Activated CD4-positive, alpha-beta T cell treated with anti-CD3 and anti-CD28 coated beads for 48 hours (primary cell): ENCODE measurements at regions not wholly inside any gene's neighbourhood (a gene's known extent, or its start where the extent isn't known, plus 50 kb on each side); places are given as distances from the start of the nearest gene placed in this dataset.

Experiments used
- DNase-seq: peaks from one replicate; pipeline ENCODE4 v3.0.0-alpha.2; 2020

DNA sequence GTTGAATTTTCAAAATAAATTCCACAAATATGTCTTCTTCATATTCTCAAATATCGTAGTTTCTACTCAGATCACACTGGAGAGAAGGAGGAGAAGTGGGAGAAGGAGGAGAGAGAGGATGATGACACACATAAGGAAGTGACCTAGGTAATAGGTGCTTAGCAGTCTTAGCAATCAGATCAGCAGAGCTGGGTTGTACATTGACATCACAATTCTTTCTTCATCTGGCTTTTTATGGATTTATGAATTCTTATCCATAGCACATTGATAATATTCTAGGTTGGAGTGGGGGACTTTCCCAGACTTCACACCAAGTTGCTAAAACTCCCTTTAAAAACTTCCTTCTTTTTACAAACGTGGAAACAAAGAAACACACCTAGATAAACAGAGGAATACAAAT, 86.9 kb downstream of the FGF9 start:
- no peak for DNase-seq

DNA sequence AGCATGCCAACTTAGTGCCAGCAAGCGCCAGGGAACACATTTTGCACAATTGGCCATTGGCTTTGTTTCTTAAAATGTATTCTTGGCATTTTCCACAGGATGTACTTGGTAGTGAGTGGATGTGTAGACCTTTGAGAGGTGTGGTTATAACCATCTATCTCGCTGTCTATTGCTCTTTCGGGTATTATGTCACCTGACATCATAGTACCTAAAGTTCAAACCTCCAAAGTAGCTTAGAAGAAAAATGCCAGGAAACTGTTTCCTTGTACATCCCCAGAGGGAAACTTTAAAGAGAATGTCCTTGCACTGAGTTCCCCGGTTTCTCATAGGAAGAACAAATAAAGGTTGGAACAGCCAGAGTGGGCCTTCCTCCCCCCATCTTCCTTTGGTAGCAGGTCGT, 87.6 kb downstream of the FGF9 start:
- DNase-seq, result no peak

DNA sequence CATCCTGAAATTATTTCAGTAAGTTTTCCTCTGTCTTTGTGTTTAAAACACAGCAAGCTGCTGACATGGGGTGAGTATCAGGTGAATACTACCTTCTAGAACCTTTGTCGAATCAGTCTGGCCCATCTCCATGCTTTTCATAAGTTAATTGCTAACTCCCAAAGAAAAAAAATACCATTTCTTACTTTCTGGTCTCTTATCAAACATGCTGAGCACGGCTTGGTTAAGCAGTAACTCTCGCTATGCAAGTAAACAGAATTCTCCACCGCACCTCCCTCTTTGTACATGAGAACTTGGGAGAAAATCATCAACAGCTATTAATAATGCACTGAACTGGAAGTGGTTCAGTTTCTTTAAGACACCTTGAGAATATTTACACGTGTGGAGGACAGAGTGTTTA, 88.6 kb downstream of the FGF9 start:
- no peak for DNase-seq

DNA sequence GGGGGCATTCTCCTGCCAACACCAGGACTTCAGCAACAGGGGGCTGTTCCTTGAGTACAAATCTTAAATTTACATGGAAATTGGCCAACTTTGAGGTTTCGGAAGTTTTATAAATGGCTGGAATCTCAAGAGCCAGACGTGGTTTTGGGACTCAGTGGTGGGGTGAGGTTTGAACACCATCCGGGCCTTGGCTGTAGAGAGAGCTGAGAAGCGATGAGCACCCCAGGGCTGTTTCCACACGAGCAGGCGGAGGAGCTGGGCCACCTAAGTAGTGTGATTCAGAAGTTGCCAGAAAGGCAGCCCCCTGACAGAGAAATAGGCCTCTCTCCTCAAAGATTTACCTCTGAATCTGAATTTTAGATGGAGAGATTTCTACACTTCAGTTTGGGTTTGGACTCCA, 89.0 kb downstream of the FGF9 start:
- no peak for DNase-seq

DNA sequence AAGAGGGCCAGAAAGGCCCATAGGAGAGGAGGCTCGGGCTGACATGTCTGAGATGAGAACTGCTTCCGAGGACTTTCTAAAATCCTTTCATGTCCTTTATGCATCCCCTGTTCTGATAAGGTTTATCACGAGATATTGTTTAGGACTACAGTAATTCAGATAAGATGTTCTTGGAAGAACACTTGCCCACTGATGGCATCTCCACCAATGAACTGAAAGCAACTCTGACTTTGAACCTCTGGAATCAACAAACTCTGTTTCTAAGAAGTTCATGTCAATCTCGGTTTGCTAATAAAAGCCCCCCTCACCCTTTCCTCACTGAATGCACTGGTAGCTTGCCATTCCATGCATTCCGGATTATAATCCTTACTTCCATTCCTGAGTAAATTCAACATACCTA, 90.9 kb downstream of the FGF9 start:
- DNase-seq, result no peak

DNA sequence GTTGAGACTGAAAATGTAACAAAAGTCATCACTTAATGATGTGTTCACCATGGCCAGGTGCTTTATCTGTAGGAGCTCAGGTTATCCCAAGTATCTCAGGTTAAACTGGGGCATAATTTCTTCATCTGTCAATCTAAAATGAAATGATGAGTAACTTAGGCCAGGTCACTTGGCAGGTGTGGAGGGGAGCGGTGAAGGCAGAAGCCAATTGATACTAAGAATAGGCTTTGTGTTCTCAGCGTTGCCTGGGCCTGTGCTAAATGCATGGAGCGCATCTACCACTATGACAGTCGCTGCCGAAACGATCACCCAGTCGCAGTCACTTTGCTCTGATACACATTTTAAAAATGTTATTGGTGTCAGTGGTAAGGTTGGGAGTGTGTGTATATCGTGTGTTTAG, 91.6 kb downstream of the FGF9 start:
- DNase-seq, result no peak

DNA sequence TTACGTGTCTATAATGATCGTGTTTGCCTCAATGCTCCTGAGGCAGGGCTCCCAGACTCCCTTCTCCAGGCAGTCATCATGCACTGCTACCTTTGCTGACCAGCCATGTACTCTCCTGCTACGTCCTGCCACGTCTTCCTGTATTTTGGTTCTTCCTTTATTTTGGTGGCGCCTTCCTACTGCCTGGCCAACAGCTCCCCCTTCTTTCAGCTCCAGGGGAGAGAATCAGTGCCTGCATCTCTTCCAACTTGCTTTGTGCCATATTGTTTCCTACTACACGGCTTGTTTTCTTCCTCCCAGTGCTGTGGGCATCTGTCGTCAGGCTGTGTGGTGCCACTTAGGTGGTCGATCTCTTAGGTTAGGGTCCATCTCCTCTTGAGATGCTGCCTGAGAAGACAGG, 96.2 kb downstream of the FGF9 start:
- no peak for DNase-seq

DNA sequence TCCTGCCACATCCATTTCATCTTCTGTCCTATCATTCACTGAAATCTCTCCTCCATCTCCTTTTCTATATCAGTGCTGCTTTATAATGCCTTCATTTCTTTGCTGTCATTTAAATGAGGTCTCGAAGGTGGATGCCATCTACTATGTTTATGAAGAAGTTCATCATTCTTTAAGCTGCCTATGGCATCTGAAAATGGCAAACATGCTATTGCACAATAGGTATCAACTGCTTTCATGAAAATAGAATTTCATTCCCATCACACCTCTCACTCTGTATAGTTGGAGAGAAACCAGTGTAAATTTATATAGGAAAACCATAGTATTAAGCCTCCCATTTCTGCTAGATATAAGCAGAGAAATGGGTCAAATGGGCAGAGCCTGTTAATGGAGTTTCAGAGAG, 100.2 kb downstream of the FGF9 start:
- no peak for DNase-seq

DNA sequence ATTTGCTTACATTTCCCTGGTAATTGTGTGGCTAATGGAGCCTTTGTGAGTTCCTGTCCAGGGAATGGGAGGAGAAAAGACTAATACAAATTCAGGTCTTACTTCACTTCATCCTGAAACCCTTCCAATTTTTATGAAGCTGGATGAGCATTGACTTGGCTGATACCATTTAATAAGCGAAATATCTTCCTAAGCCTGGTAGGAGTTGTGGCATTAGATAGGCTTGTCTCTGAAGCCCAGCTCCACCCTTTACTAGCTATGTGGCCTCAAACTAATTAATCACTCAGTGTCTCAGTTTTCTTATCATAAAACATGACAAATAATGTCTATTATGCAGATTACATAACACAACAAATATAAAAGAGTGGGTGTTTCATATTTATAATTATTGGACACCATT, 106.3 kb downstream of the FGF9 start:
- no peak for DNase-seq

DNA sequence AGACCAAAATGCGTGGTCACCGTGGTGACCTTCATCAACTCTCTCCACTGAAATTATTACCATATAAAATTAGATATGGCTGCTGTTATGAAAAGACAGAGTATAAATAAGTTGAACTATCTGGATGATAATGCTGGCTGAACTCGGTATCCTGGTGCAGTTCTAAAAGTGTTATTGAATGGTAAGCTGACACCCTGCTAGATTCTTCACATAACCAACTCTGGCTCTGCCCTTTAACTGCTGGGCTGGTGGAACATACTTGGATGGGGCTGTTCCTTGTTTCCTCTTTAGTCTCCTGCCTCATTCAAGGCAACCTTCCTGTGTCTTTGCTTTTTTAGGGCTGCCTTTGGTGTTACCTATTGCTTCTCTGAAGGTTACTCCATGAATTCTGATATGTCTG, 106.9 kb downstream of the FGF9 start:
- DNase-seq, result no peak

DNA sequence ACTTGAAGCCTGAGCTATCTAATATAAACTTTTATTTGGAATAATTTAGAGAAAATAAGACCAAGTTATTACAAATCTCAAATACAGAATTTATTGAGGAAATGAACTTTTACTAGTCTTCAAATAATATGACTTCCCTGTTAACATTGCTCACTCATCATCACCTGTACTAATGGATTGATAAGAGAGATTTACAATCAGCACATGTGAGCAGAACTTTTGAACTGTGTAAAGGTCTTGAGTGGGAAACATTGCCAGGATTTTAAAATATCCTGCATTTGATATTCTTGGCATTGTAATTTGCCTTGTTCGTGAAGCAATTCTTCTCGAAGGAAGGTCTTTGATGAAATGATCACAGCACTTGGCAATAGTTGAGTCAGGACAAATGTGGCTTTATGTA, 111.9 kb downstream of the FGF9 start:
- DNase-seq, result no peak

DNA sequence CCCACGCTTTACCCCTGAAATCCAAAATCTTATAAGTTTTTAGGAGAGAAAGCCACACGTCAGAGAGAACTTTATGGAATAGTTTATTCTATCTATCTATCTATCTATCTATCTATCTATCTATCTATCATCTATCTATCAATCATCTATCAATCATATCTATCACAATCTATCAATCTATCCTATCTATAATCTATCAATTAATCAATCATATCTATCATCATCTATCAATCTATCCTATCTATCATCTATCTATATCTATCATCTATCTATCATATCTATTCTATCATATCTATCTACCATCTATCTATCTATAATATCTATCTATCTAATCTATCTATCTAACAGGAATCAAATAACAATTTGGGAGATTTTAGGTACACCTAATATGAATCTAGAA, 115.1 kb downstream of the FGF9 start:
- DNase-seq, result no peak

DNA sequence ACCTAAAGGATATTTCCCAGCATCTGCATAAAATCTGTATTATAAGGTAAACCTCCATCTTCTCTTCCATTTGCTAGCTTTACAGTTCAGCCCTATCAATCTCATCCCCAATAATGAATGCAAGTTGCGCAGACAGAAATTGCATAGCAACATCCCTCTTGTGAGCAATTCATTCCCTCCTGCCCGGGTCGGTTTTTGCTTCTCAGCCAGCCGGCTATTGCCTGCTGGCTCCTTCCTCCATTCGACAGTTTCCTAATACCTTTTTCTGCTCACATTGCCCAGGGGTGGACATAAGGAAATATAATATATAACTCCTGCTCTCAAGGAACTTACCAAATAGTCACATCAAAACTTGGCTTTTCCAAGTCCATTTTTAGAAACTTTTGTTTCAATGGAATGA, 125.2 kb downstream of the FGF9 start:
- no peak for DNase-seq

DNA sequence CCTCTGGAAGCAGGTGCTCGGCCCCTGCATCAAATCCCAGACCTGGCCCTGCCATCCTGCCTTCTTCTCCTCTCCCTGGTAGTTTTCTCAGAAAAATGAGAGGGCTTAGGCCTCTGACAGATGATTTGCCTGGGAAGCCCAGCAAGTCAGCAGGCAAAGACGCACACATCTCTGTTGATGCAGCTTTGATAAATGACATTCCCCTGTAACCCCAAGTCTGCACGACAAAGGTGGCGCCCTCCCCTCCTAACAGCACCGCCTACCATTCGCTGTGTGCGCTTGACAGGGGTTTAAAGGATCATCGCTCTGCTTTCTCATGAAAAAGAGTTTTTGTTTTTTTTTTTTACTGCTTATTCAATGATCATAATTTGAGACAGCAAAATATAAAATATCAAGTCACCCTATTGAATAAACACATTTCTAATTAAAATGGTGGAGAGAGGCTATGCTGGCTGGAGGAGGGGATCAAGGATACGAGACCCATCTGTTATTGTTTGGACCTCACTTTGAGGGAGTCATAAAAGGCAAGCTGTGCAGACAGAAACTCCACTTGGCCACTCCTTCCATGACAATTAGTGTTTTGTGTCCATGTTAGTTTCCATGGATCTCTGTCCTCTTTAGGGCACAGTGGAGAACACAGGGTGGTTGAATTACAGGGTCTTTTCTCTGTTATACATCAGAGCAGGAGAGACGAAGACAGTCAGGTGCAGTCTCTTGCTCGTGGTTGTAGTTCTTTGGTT, 126.1 kb downstream of the FGF9 start:
- no peak for DNase-seq

DNA sequence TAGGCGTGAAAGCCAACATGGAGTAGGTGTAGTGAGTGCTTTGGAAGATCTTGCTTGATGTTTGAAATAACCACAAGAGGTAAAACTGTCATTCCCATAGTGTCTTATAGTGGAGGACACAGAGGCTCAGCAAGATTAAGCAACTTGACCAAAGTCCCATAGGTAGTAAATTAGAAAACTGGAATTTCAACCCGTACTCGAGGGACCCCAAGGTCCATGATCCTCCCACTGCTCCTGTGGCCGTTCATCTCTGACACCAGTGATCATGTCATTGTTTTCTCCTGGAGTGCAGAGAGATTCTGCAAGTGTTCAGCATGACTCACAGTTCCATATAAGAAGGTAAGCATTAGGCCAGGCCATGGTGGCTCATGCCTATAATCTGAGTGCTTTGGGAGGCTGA, 126.9 kb downstream of the FGF9 start:
- DNase-seq, result no peak

DNA sequence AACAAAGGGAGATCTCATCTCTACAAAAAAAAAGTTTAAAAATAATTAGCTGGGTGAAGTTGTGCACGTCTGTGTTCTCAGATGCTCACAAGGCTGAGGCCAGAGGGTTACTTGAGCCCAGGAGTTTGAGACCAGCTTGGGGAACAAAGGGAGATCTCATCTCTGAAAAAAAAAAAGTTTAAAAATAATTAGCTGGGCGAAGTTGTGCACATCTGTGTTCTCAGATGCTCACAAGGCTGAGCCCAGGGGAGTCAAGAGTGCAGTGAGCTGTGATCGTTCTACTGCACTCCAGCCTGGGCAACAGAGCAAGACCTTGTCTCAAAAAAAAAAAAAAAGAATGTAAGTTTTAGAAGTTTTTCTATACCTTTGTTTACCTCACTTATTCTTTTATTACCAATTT, 127.3 kb downstream of the FGF9 start:
- no peak for DNase-seq

DNA sequence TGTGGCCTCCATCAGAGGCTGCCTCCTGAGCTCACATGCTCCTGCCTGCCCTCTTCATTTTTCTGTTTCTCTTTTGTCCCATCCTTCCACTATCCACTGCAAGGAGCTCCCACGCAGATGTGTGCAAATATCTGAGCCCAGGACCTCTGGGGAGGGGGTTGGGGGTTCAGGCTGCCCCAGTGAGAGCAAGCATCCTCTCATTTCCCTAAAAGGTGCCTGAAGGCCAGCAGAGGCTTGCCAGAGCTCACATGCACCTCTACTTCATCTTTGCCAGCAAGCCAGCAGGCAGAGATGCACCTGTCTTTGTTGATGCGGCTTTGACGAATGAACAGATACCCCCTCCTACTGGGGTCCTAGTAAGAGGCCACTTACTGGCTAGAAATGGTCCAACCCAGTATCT, 128.8 kb downstream of the FGF9 start:
- DNase-seq, result no peak

DNA sequence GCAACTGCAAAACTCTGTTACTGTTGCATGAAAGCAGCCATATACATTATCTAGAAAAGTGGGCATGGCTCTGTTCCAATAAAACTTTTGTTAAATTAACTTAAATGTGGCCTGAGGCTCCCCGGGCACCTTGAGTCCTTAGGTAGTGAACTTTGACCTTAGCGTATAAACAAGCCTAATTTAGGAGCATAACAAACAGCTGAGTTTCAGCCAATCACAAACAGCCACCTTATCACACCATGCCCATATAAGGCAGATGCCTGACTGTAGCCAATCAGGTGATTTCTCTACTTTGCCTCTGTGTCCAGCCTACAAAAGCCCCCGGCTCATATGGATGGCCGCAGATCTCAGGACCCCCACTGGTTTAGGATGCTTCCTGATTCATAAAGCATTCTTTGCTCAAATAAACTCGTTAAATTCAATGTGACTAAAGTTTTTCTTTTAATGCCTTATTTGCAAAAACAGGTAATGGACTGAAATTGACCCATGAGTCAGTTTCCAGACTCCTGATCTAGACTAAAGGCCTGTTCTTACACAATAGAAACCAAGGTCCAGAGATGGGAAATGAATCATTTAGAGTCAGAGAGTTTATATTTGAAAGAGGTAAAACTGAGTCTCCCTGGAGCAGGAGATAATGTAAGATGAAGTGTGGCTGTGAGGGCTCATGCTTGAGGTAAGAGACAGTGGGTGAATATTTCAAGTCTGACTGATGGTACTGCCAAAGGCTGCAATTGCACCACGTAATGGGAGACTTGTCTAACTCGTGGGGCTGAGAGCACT, 130.2 kb downstream of the FGF9 start:
- DNase-seq, result no peak

DNA sequence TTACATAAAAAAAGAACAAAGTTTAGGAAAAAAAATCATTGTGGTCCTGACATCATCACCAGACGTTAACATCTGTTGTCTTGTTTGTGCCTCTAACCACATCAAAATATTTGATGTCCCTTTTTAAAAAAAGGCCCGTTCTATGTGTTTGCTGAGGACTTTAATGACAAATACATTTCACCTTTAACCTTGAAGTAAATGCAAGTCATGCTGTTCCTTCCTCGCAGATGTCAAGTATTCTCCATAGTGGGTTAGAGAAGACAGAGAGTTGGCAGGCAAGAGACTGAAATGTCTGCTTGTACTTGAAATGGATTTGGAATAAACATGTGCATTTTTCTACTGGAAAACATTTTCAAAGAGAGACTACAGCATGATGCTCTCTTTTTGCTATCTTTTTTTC, 134.9 kb downstream of the FGF9 start:
- no peak for DNase-seq

DNA sequence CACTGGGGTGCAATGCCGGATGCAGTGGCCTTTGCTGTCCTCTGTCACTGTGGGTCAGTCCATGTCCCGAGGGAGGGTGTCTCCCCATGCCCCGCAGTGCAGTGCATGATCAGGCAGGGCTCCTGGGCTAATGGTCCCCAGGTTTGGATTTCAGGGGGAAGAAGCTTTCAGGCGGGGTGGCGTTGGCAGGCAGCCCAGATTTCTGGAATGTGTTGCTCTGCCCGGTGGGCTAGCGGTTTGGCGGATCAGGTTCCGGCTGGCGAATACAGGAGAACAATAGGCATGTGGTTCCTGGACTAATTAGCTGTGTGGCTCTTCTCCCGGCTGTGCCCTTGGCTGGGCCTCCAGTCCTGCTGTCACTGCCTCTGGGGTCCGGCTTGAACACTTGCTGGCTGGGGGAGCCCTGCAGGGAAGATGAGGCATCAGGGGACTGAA, 141.3 kb downstream of the FGF9 start:
- DNase-seq, result no peak

DNA sequence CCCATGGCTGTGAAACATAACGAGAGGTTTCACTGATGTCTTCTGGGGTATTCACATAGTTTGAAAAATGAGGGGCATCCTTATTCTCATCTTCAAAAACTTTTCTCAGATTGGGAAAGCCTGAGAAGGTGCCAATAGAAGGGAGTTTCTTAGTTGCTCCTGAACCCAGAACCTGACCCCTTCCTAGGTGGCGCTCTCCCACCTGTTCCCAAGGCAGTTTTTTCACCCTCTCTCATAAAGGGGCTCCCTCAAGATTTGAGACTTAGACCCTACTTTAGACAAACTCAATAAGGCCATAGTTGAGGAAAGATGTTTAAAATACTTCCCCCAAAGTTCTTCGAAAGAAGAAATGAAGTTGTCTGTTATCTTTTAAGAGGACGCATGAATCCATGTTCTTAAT, 142.2 kb downstream of the FGF9 start:
- DNase-seq, result no peak

DNA sequence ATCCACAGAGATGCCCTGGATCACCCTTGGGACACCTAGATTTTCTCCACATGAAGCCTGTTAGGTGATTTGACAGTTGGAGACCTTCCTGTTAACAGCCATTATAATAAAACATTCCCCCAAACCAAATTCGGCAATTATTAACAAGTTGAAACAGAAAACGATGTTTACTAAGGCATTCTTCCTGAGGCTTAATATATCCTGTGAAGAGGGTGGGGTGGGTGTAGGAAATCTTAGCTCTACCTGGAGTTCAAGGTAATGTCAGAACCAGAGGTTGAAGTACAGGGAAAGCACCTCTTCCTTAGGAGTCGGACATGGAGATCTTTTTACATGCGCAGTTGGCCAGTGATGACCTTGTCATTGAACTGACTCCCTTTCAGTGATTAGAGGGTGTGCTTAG, 143.0 kb downstream of the FGF9 start:
- DNase-seq, result no peak

DNA sequence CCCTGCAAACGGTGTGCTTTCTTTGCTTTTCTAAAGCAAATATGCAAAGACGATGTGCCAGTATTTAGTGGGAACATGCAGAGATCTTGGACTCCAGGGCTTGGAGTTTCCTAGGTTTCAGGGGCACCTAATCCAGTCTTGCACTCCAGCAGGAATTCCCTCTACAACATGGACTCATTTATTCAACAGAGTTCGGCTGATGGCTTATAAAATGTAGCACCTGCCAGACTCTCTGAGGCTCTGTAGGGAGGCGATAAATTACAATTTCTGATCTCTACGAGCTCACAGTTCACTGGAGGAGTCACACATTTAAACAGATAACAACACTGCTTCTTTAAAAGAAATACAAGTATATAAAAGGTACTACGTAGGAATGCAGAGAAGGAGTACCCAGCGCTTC, 143.7 kb downstream of the FGF9 start:
- no peak for DNase-seq

DNA sequence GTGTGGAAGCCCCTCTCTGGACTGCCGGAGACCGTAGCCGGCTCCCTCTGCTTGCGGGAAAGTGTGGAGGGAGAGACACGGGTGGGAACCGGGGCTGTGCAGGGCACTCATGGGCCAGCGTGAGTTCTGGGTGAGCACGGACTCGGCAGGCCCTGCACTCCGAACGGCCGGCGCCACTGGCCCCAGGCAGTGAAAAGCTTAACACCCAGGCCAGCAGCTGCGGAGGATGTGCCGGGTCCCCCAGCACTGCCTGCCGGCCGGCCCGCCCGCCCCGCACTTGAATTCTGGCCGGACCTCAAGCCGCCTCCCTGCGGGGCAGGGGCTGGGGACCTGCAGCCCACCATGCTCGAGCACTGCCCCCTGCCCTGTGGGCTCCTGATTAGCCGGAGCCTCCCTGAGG, 147.0 kb downstream of the FGF9 start:
- DNase-seq, result no peak

DNA sequence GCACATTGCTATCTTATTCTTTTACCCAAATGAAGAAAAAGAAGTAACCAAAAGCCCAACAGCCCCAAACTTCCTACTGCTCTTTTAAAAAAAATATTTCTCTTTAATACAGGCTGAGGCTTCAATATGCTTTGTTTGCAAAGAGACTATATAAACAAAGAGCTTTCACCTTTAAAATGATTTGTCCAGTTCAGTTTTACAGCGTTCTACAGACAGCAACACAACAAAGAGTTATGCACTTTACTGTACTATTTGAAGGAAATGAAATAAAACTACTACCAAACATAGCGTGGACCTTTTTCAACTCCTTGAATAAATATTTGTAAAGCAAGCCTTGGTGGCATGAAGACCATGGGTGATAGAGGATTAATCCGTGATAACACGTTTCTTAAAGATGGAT, 151.2 kb downstream of the FGF9 start:
- no peak for DNase-seq
